ENCODE measurements at regions not wholly inside any gene's neighbourhood (a gene's known extent, or its start where the extent isn't known, plus 50 kb on each side); places are given as distances from the start of the nearest gene placed in this dataset.

GRCh38 chr13:104740641-104741222, 1674.5 kb upstream of the SLC10A2 start:
- no peaks in the 10 kb centered on the region for H3K4me1 ChIP-seq (ENCODE audit: control insufficient read depth, insufficient read depth, low read length, poor library complexity, severe bottlenecking)
- no peak overlapping the region for H3K27ac ChIP-seq (ENCODE audit: insufficient read depth, low read length, poor library complexity, severe bottlenecking)
- no peaks in the 10 kb centered on the region for H3K36me3 ChIP-seq (ENCODE audit: control insufficient read depth, insufficient read depth, low read length)
- H3K4me3 ChIP-seq (ENCODE audit: insufficient read depth, low read depth, low read length, poor library complexity, severe bottlenecking) = no peak overlapping the region
- DNase-seq = no peak
- no peaks in the 10 kb centered on the region for H3K9me3 ChIP-seq (ENCODE audit: control insufficient read depth, low read length)
- H3K27me3 ChIP-seq (replicated peaks; ENCODE audit: control insufficient read depth, insufficient read depth, low read length, poor library complexity, severe bottlenecking) = no peaks in the 10 kb centered on the region

GRCh38 chr13:104737713-104738112, 1671.5 kb upstream of the SLC10A2 start:
- H3K4me3 ChIP-seq (ENCODE audit: insufficient read depth, low read depth, low read length, poor library complexity, severe bottlenecking) = no peak overlapping the region
- no peak overlapping the region for H3K27ac ChIP-seq (ENCODE audit: insufficient read depth, low read length, poor library complexity, severe bottlenecking)
- DNase-seq = no peak
- H3K27me3 ChIP-seq (replicated peaks; ENCODE audit: control insufficient read depth, insufficient read depth, low read length, poor library complexity, severe bottlenecking) = no peaks in the 10 kb centered on the region
- H3K9me3 ChIP-seq (ENCODE audit: control insufficient read depth, low read length) = no peaks in the 10 kb centered on the region
- no peaks in the 10 kb centered on the region for H3K4me1 ChIP-seq (ENCODE audit: control insufficient read depth, insufficient read depth, low read length, poor library complexity, severe bottlenecking)
- H3K36me3 ChIP-seq (ENCODE audit: control insufficient read depth, insufficient read depth, low read length) = no peaks in the 10 kb centered on the region

GRCh38 chr13:104733427-104733826, 1667.2 kb upstream of the SLC10A2 start:
- DNase-seq = no peak
- no peak overlapping the region for H3K4me3 ChIP-seq (ENCODE audit: insufficient read depth, low read depth, low read length, poor library complexity, severe bottlenecking)
- no peaks in the 10 kb centered on the region for H3K9me3 ChIP-seq (ENCODE audit: control insufficient read depth, low read length)
- H3K27me3 ChIP-seq (replicated peaks; ENCODE audit: control insufficient read depth, insufficient read depth, low read length, poor library complexity, severe bottlenecking) = no peaks in the 10 kb centered on the region
- H3K4me1 ChIP-seq (ENCODE audit: control insufficient read depth, insufficient read depth, low read length, poor library complexity, severe bottlenecking) = no peaks in the 10 kb centered on the region
- no peaks in the 10 kb centered on the region for H3K36me3 ChIP-seq (ENCODE audit: control insufficient read depth, insufficient read depth, low read length)
- H3K27ac ChIP-seq (ENCODE audit: insufficient read depth, low read length, poor library complexity, severe bottlenecking) = no peak overlapping the region

GRCh38 chr13:104715111-104715510, 1648.9 kb upstream of the SLC10A2 start:
- no peak for DNase-seq
- Histone ChIP-seq H3K9me3 (ENCODE audit: control insufficient read depth, low read length) (no peaks in the 10 kb centered on the region), H3K4me1 (ENCODE audit: control insufficient read depth, insufficient read depth, low read length, poor library complexity, severe bottlenecking) (no peaks in the 10 kb centered on the region), H3K27ac (ENCODE audit: insufficient read depth, low read length, poor library complexity, severe bottlenecking) (no peak overlapping the region), H3K27me3 (replicated peaks; ENCODE audit: control insufficient read depth, insufficient read depth, low read length, poor library complexity, severe bottlenecking) (no peaks in the 10 kb centered on the region), H3K36me3 (ENCODE audit: control insufficient read depth, insufficient read depth, low read length) (no peaks in the 10 kb centered on the region), H3K4me3 (ENCODE audit: insufficient read depth, low read depth, low read length, poor library complexity, severe bottlenecking) (no peak overlapping the region)

GRCh38 chr13:104705031-104705750, 1639.0 kb upstream of the SLC10A2 start:
- Histone ChIP-seq H3K36me3 (ENCODE audit: control insufficient read depth, insufficient read depth, low read length) (no peaks in the 10 kb centered on the region), H3K27ac (ENCODE audit: insufficient read depth, low read length, poor library complexity, severe bottlenecking) (no peak overlapping the region), H3K4me3 (ENCODE audit: insufficient read depth, low read depth, low read length, poor library complexity, severe bottlenecking) (no peak overlapping the region), H3K27me3 (replicated peaks; ENCODE audit: control insufficient read depth, insufficient read depth, low read length, poor library complexity, severe bottlenecking) (no peaks in the 10 kb centered on the region), H3K4me1 (ENCODE audit: control insufficient read depth, insufficient read depth, low read length, poor library complexity, severe bottlenecking) (no peaks in the 10 kb centered on the region), H3K9me3 (ENCODE audit: control insufficient read depth, low read length) (no peaks in the 10 kb centered on the region)
- no peak for DNase-seq

GRCh38 chr13:104701591-104701990, 1635.4 kb upstream of the SLC10A2 start:
- no peak for DNase-seq
- no peak overlapping the region for H3K4me3 ChIP-seq (ENCODE audit: insufficient read depth, low read depth, low read length, poor library complexity, severe bottlenecking)

GRCh38 chr13:104694397-104694796, 1628.2 kb upstream of the SLC10A2 start:
- H3K4me1 ChIP-seq (ENCODE audit: control insufficient read depth, insufficient read depth, low read length, poor library complexity, severe bottlenecking) = no peaks in the 10 kb centered on the region
- no peaks in the 10 kb centered on the region for H3K27me3 ChIP-seq (replicated peaks; ENCODE audit: control insufficient read depth, insufficient read depth, low read length, poor library complexity, severe bottlenecking)
- no peaks in the 10 kb centered on the region for H3K9me3 ChIP-seq (ENCODE audit: control insufficient read depth, low read length)
- no peak overlapping the region for H3K4me3 ChIP-seq (ENCODE audit: insufficient read depth, low read depth, low read length, poor library complexity, severe bottlenecking)
- no peak for DNase-seq
- H3K27ac ChIP-seq (ENCODE audit: insufficient read depth, low read length, poor library complexity, severe bottlenecking) = no peak overlapping the region
- no peaks in the 10 kb centered on the region for H3K36me3 ChIP-seq (ENCODE audit: control insufficient read depth, insufficient read depth, low read length)

More at GRCh38 chr13:104701591-104701990, 1635.4 kb upstream of the SLC10A2 start:
- no peaks in the 10 kb centered on the region for H3K9me3 ChIP-seq (ENCODE audit: control insufficient read depth, low read length)
- H3K4me1 ChIP-seq (ENCODE audit: control insufficient read depth, insufficient read depth, low read length, poor library complexity, severe bottlenecking) = no peaks in the 10 kb centered on the region
- no peaks in the 10 kb centered on the region for H3K36me3 ChIP-seq (ENCODE audit: control insufficient read depth, insufficient read depth, low read length)
- H3K27ac ChIP-seq (ENCODE audit: insufficient read depth, low read length, poor library complexity, severe bottlenecking) = no peak overlapping the region
- H3K27me3 ChIP-seq (replicated peaks; ENCODE audit: control insufficient read depth, insufficient read depth, low read length, poor library complexity, severe bottlenecking) = no peaks in the 10 kb centered on the region

- H3K36me3 ChIP-seq (ENCODE audit: control insufficient read depth, insufficient read depth, low read length) = no peaks in the 10 kb centered on the region
- H3K4me3 ChIP-seq (ENCODE audit: insufficient read depth, low read depth, low read length, poor library complexity, severe bottlenecking) = no peak overlapping the region
- no peak overlapping the region for H3K27ac ChIP-seq (ENCODE audit: insufficient read depth, low read length, poor library complexity, severe bottlenecking)
- no peaks in the 10 kb centered on the region for H3K9me3 ChIP-seq (ENCODE audit: control insufficient read depth, low read length)
- no peaks in the 10 kb centered on the region for H3K4me1 ChIP-seq (ENCODE audit: control insufficient read depth, insufficient read depth, low read length, poor library complexity, severe bottlenecking)
- DNase-seq = no peak
- no peaks in the 10 kb centered on the region for H3K27me3 ChIP-seq (replicated peaks; ENCODE audit: control insufficient read depth, insufficient read depth, low read length, poor library complexity, severe bottlenecking)
These were observed 1626.9 kb upstream of the SLC10A2 start for GRCh38 chr13:104693126-104693525.

- Histone ChIP-seq H3K4me1 (ENCODE audit: control insufficient read depth, insufficient read depth, low read length, poor library complexity, severe bottlenecking) (no peaks in the 10 kb centered on the region), H3K36me3 (ENCODE audit: control insufficient read depth, insufficient read depth, low read length) (no peaks in the 10 kb centered on the region), H3K9me3 (ENCODE audit: control insufficient read depth, low read length) (no peaks in the 10 kb centered on the region), H3K27me3 (replicated peaks; ENCODE audit: control insufficient read depth, insufficient read depth, low read length, poor library complexity, severe bottlenecking) (no peaks in the 10 kb centered on the region), H3K4me3 (ENCODE audit: insufficient read depth, low read depth, low read length, poor library complexity, severe bottlenecking) (no peak overlapping the region), H3K27ac (ENCODE audit: insufficient read depth, low read length, poor library complexity, severe bottlenecking) (no peak overlapping the region)
- no peak for DNase-seq
These were observed 1625.7 kb upstream of the SLC10A2 start for GRCh38 chr13:104691767-104692467.

- Histone ChIP-seq H3K27me3 (replicated peaks; ENCODE audit: control insufficient read depth, insufficient read depth, low read length, poor library complexity, severe bottlenecking) (no peaks in the 10 kb centered on the region), H3K4me1 (ENCODE audit: control insufficient read depth, insufficient read depth, low read length, poor library complexity, severe bottlenecking) (no peaks in the 10 kb centered on the region), H3K4me3 (ENCODE audit: insufficient read depth, low read depth, low read length, poor library complexity, severe bottlenecking) (no peak overlapping the region), H3K27ac (ENCODE audit: insufficient read depth, low read length, poor library complexity, severe bottlenecking) (no peak overlapping the region), H3K36me3 (ENCODE audit: control insufficient read depth, insufficient read depth, low read length) (no peaks in the 10 kb centered on the region), H3K9me3 (ENCODE audit: control insufficient read depth, low read length) (no peaks in the 10 kb centered on the region)
- no peak for DNase-seq
These were observed 1620.3 kb upstream of the SLC10A2 start for GRCh38 chr13:104686484-104686883.
